IMR-90 (cell line): ENCODE measurements at regions not wholly inside any gene's neighbourhood (a gene's known extent, or its start where the extent isn't known, plus 50 kb on each side); places are given as distances from the start of the nearest gene placed in this dataset.

Source experiments
- ATAC-seq: fragments of 200-7000 bp; cut with Tn5 transposase; 2 replicates; pipeline ENCODE4 v1.9.1; 2020; ENCODE audit warnings: low read depth, mild to moderate bottlenecking, moderate library complexity
- BruUV-seq: library from RNA; stranded (reverse); fragments of 400-500 nt; replicated peaks from 2 replicates; lab custom pipeline; 2021; lab: Mats Ljungman, UMichigan
- CTCF ChIA-PET: fragments of 300-600 bp; formaldehyde crosslinking; extraction: SDS; loops from one replicate; lab custom pipeline; 2021; ENCODE audit warnings: antibody characterized with exemption; lab: Yijun Ruan, JAX
- POLR2A ChIA-PET: fragments of 300-600 bp; sonication (Branson Sonifier 250); formaldehyde crosslinking; loops from one replicate; lab custom pipeline; 2022; ENCODE audit warnings: antibody characterized with exemption; ENCODE audit not compliant: unreplicated experiment; lab: Charles Lee
- DNase-seq: peaks from one replicate; pipeline ENCODE4 v3.0.0; 2013
- H2AFZ ChIP-seq: replicated peaks from 2 replicates; pipeline ENCODE3; 2013; ENCODE audit warnings: low read length, mild to moderate bottlenecking; ENCODE audit not compliant: poor library complexity
- H2AK5ac ChIP-seq: 2 replicates; pipeline ENCODE4 v1.6.1; 2013; ENCODE audit warnings: low read depth, low read length, inconsistent platforms
- H2AK9ac ChIP-seq: replicated peaks from 2 replicates; pipeline ENCODE3; 2013; ENCODE audit warnings: mild to moderate bottlenecking, low read depth, low read length, moderate library complexity; ENCODE audit not compliant: poor library complexity
- H2BK120ac ChIP-seq: 2 replicates; pipeline ENCODE4 v1.6.1; 2013; ENCODE audit warnings: low read depth, low read length, inconsistent platforms
- H2BK15ac ChIP-seq: 3 replicates; pipeline ENCODE4 v1.6.1; 2013; ENCODE audit warnings: low read depth, low read length, inconsistent platforms
- H2BK20ac ChIP-seq: 2 replicates; pipeline ENCODE4 v1.6.1; 2013; ENCODE audit warnings: low read depth, mild to moderate bottlenecking, inconsistent platforms, low read length, moderate library complexity
- H2BK5ac ChIP-seq: 2 replicates; pipeline ENCODE4 v1.6.1; 2013; ENCODE audit warnings: mild to moderate bottlenecking, low read depth, low read length, inconsistent platforms; ENCODE audit not compliant: poor library complexity, severe bottlenecking
- H3K14ac ChIP-seq: replicated peaks from 2 replicates; pipeline ENCODE4 v1.6.1; 2013; ENCODE audit warnings: low read depth, low read length, inconsistent platforms
- H3K18ac ChIP-seq: 2 replicates; pipeline ENCODE4 v1.6.1; 2013; ENCODE audit warnings: low read depth, low read length, control low read depth
- H3K23ac ChIP-seq: 2 replicates; pipeline ENCODE4 v1.6.1; 2013; ENCODE audit warnings: low read depth, low read length, inconsistent platforms
- H3K27ac ChIP-seq: 2 replicates; pipeline ENCODE4 v1.5.1; 2013; ENCODE audit warnings: mild to moderate bottlenecking, control low read depth, low read length; ENCODE audit not compliant: insufficient read depth
- H3K27me3 ChIP-seq: 2 replicates; pipeline ENCODE4 v1.6.1; 2013; ENCODE audit warnings: low read length; ENCODE audit not compliant: control insufficient read depth, insufficient read depth
- H3K36me3 ChIP-seq: 2 replicates; pipeline ENCODE4 v1.6.1; 2013; ENCODE audit warnings: low read length, mixed read lengths; ENCODE audit not compliant: control insufficient read depth, insufficient read depth
- H3K4ac ChIP-seq: 2 replicates; pipeline ENCODE4 v1.6.1; 2013; ENCODE audit warnings: low read depth, low read length, inconsistent platforms
- H3K4me1 ChIP-seq: 2 replicates; pipeline ENCODE4 v1.6.1; 2013; ENCODE audit warnings: low read length, mixed read lengths; ENCODE audit not compliant: control insufficient read depth, insufficient read depth
- H3K4me2 ChIP-seq: 2 replicates; pipeline ENCODE4 v1.6.1; 2013; ENCODE audit warnings: low read depth, mild to moderate bottlenecking, control low read depth, low read length, moderate library complexity
- H3K4me3 ChIP-seq: 2 replicates; pipeline ENCODE4 v1.5.1; 2013; ENCODE audit warnings: low read depth, mild to moderate bottlenecking, control low read depth, low read length, moderate library complexity; ENCODE audit not compliant: insufficient read depth
- H3K56ac ChIP-seq: 2 replicates; pipeline ENCODE4 v1.6.1; 2013; ENCODE audit warnings: low read length, inconsistent platforms; ENCODE audit not compliant: insufficient read depth; ENCODE audit errors: extremely low read depth
- H3K79me1 ChIP-seq, 2 experiments: 2 replicates each; pipeline ENCODE4 v1.6.1; 2013; ENCODE audit warnings: low read length in 2 of 2, inconsistent platforms in 1 of 2, low read depth in 1 of 2
- H3K9ac ChIP-seq: 2 replicates; pipeline ENCODE4 v1.6.1; 2013; ENCODE audit warnings: low read depth, low read length, control low read depth
- H3K9me1 ChIP-seq: 2 replicates; pipeline ENCODE4 v1.6.1; 2013; ENCODE audit warnings: low read length, inconsistent platforms; ENCODE audit not compliant: insufficient read depth
- H3K9me3 ChIP-seq: 2 replicates; pipeline ENCODE4 v1.6.1; 2013; ENCODE audit warnings: low read length; ENCODE audit not compliant: control insufficient read depth, insufficient read depth
- H4K20me1 ChIP-seq: 2 replicates; pipeline ENCODE4 v1.6.1; 2013; ENCODE audit warnings: low read length, inconsistent platforms; ENCODE audit not compliant: insufficient read depth
- H4K5ac ChIP-seq: 2 replicates; pipeline ENCODE4 v1.6.1; 2013; ENCODE audit warnings: mild to moderate bottlenecking, low read depth, low read length, control low read depth
- H4K8ac ChIP-seq, 2 experiments: 2 replicates each; pipeline ENCODE4 v1.6.1; 2013; ENCODE audit warnings: low read depth in 2 of 2, low read length in 2 of 2, control low read depth in 1 of 2, inconsistent platforms in 1 of 2
- H4K91ac ChIP-seq: 2 replicates; pipeline ENCODE4 v1.6.1; 2013; ENCODE audit warnings: low read depth, low read length, inconsistent platforms; ENCODE audit not compliant: insufficient read depth
- BHLHE40 ChIP-seq: fragments of 150-350 bp; IDR thresholded peaks from 2 replicates; pipeline ENCODE4 v1.6.1; 2016; ENCODE audit warnings: mild to moderate bottlenecking, low read depth, low read length
- CEBPB ChIP-seq: IDR thresholded peaks from 2 replicates; pipeline ENCODE4 v1.6.1; 2012; ENCODE audit warnings: low read depth, low read length, improper control_type of control experiment
- CHD1 ChIP-seq: IDR thresholded peaks from 2 replicates; pipeline ENCODE4 v1.6.1; 2012; ENCODE audit warnings: low read depth, low read length, improper control_type of control experiment
- FOS ChIP-seq: fragments of 150-350 bp; IDR thresholded peaks from 2 replicates; pipeline ENCODE4 v1.6.1; 2016; ENCODE audit warnings: low read depth, low read length
- MAFK ChIP-seq: IDR thresholded peaks from 2 replicates; pipeline ENCODE4 v1.6.1; 2012; ENCODE audit warnings: low read depth, low read length, improper control_type of control experiment
- MAZ ChIP-seq: IDR thresholded peaks from 2 replicates; pipeline ENCODE4 v1.6.1; 2012; ENCODE audit warnings: low read depth, mild to moderate bottlenecking, low read length, improper control_type of control experiment, moderate library complexity, borderline replicate concordance
- MXI1 ChIP-seq: IDR thresholded peaks from 2 replicates; pipeline ENCODE4 v1.6.1; 2012; ENCODE audit warnings: low read depth, mild to moderate bottlenecking, low read length, moderate library complexity, borderline replicate concordance
- NFE2L2 ChIP-seq: fragments of 150-350 bp; IDR thresholded peaks from 2 replicates; pipeline ENCODE4 v1.6.1; 2016; ENCODE audit warnings: low read depth, mild to moderate bottlenecking, low read length
- POLR2A ChIP-seq: IDR thresholded peaks from 2 replicates; pipeline ENCODE4 v1.6.1; 2012; ENCODE audit warnings: mild to moderate bottlenecking, low read depth, low read length
- RAD21 ChIP-seq: IDR thresholded peaks from 2 replicates; pipeline ENCODE4 v1.6.1; 2012; ENCODE audit warnings: low read length, improper control_type of control experiment
- RCOR1 ChIP-seq: IDR thresholded peaks from 2 replicates; pipeline ENCODE4 v1.6.1; 2012; ENCODE audit warnings: mild to moderate bottlenecking, low read length, improper control_type of control experiment; ENCODE audit not compliant: insufficient replicate concordance
- RFX5 ChIP-seq: IDR thresholded peaks from 2 replicates; pipeline ENCODE4 v1.8.0; 2012; ENCODE audit warnings: low read depth, mild to moderate bottlenecking, low read length, moderate library complexity
- SMC3 ChIP-seq: fragments of 150-350 bp; IDR thresholded peaks from 2 replicates; pipeline ENCODE4 v1.6.1; 2016; ENCODE audit warnings: low read depth, mild to moderate bottlenecking, antibody characterized with exemption, low read length, moderate library complexity
- WGBS, 2 experiments: methylation state at CpG; one replicate each; pipeline versions ENCODE4 v1.1.5 to v1.1.7; 2013; ENCODE audit warnings: missing lambda C conversion rate in 2 of 2; ENCODE audit not compliant: insufficient read length in 1 of 2; ENCODE audit errors: extremely low coverage in 2 of 2; 5-methylcytosine and 5-hydroxymethylcytosine counted together
- dilution Hi-C: fragments of 300-500 bp; cut with HindIII; formaldehyde crosslinking; loops from one replicate; pipeline ENCODE4 v1.14.3; 2018; ENCODE audit warnings: low sequenced_read_pairs; ENCODE audit not compliant: unreplicated experiment
- in situ Hi-C: fragments of 300-500 bp; cut with MboI; formaldehyde crosslinking; loops from 3 replicates; pipeline ENCODE4 v1.14.3; 2019; ENCODE audit warnings: low sequenced_read_pairs, inconsistent platforms, mixed read lengths
- intact Hi-C: fragments of 100-400 bp; cut with micrococcal nuclease; formaldehyde crosslinking; loops from 2 replicates; pipeline ENCODE4 v1.10.0; 2022
- TF ChIP-seq, protein P1 (sequence below): fragments of 150-350 bp; IDR thresholded peaks from 2 replicates; pipeline ENCODE4 v1.6.1; 2016; ENCODE audit warnings: low read depth, mild to moderate bottlenecking, low read length, moderate library complexity, borderline replicate concordance
- TF ChIP-seq, protein P2 (sequence below): conservative IDR thresholded peaks from 2 replicates; pipeline ENCODE4 v1.5.1; 2012; ENCODE audit warnings: mild to moderate bottlenecking, low read depth, low read length, improper control_type of control experiment
- TF ChIP-seq, protein P3 (sequence below): fragments of 150-350 bp; IDR thresholded peaks from 2 replicates; pipeline ENCODE4 v1.6.1; 2017; ENCODE audit warnings: mild to moderate bottlenecking, antibody characterized with exemption, low read length, low read depth

DNA sequence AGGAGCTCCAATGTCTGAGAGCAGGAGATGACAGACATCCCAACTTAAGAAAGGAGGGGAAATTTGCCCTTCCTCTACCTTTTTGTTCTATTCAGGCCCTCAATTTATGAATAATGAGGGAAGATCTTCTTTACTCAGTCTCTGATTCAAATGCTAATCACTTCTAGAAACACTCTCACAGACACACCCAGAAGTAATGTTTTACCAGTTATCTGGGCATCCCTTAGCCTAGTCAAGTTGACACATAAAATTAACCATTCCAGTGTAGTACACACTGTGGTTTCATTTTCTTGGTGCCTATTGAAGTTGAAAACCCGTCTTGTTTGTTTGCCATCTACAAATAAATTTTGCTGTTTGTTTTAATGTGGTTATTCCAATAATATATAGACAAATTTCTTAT lies 167.6 kb downstream of the PCSK1 start:
- Histone ChIP-seq H2AFZ (no peak overlapping the region), H3K14ac (no peak overlapping the region), H3K79me1 (no peaks in the 10 kb centered on the region), H3K27me3 (no peaks in the 10 kb centered on the region), H3K4ac (no peak overlapping the region), H3K4me1 (peaks cover 1% of the 10 kb centered on the region), H4K20me1 (no peaks in the 10 kb centered on the region), H3K23ac (no peak overlapping the region), H3K36me3 (no peaks in the 10 kb centered on the region), H2BK20ac (no peak overlapping the region), H3K4me3 (no peak overlapping the region), H2BK120ac (no peak overlapping the region), H3K9ac (no peak overlapping the region), H4K91ac (no peak overlapping the region), H2AK9ac (no peak overlapping the region), H4K8ac (no peak overlapping the region), H3K9me3 (peaks cover 4% of the 10 kb centered on the region), H2BK15ac (no peak overlapping the region), H3K9me1 (no peaks in the 10 kb centered on the region), H4K5ac (no peak overlapping the region), H2BK5ac (no peak overlapping the region), H3K4me2 (no peak overlapping the region), H3K18ac (no peak overlapping the region), H3K56ac (no peak overlapping the region), H2AK5ac (no peak overlapping the region), H3K27ac (no peak overlapping the region)
- in situ Hi-C loops = no loop called here
- TF ChIP-seq POLR2A (no peak), SMC3 (no peak), NFE2L2 (no peak), CEBPB (no peak), FOS (no peak), MXI1 (no peak), MAFK (no peak), BHLHE40 (no peak), RCOR1 (no peak), RFX5 (no peak), RAD21 (no peak), MAZ (no peak), CHD1 (no peak)
- TF ChIP-seq, protein P1, sequence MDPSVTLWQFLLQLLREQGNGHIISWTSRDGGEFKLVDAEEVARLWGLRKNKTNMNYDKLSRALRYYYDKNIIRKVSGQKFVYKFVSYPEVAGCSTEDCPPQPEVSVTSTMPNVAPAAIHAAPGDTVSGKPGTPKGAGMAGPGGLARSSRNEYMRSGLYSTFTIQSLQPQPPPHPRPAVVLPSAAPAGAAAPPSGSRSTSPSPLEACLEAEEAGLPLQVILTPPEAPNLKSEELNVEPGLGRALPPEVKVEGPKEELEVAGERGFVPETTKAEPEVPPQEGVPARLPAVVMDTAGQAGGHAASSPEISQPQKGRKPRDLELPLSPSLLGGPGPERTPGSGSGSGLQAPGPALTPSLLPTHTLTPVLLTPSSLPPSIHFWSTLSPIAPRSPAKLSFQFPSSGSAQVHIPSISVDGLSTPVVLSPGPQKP = no peak
- TF ChIP-seq, protein P2, sequence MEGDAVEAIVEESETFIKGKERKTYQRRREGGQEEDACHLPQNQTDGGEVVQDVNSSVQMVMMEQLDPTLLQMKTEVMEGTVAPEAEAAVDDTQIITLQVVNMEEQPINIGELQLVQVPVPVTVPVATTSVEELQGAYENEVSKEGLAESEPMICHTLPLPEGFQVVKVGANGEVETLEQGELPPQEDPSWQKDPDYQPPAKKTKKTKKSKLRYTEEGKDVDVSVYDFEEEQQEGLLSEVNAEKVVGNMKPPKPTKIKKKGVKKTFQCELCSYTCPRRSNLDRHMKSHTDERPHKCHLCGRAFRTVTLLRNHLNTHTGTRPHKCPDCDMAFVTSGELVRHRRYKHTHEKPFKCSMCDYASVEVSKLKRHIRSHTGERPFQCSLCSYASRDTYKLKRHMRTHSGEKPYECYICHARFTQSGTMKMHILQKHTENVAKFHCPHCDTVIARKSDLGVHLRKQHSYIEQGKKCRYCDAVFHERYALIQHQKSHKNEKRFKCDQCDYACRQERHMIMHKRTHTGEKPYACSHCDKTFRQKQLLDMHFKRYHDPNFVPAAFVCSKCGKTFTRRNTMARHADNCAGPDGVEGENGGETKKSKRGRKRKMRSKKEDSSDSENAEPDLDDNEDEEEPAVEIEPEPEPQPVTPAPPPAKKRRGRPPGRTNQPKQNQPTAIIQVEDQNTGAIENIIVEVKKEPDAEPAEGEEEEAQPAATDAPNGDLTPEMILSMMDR = no peak
- TF ChIP-seq, protein P3, sequence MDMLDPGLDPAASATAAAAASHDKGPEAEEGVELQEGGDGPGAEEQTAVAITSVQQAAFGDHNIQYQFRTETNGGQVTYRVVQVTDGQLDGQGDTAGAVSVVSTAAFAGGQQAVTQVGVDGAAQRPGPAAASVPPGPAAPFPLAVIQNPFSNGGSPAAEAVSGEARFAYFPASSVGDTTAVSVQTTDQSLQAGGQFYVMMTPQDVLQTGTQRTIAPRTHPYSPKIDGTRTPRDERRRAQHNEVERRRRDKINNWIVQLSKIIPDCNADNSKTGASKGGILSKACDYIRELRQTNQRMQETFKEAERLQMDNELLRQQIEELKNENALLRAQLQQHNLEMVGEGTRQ = no peak
- dilution Hi-C loops = no loop called here
- BruUV-seq = no TSS peak
- WGBS, 2 experiments = no CpG with 5 or more reads among the region's 1 CpG
- CTCF ChIA-PET = no interaction called here
- POLR2A ChIA-PET = no interaction called here
- ATAC-seq (no peak), DNase-seq (no peak)
- intact Hi-C loops = no loop called here
